WI38 (cell line): ENCODE measurements at regions not wholly inside any gene's neighbourhood (a gene's known extent, or its start where the extent isn't known, plus 50 kb on each side); places are given as distances from the start of the nearest gene placed in this dataset.
A peak's percentile ranks its signal among the peaks of the same experiment; 100 is the strongest.

Experiments
- H3K4me3 ChIP-seq: 2 replicates; pipeline ENCODE4 v1.5.1; 2011; ENCODE audit warnings: low read depth, mild to moderate bottlenecking, control low read depth, low read length
- CTCF ChIP-seq: IDR thresholded peaks from 2 replicates; pipeline ENCODE4 v1.5.1; 2012; ENCODE audit warnings: low read depth, mild to moderate bottlenecking, control low read depth, low read length

GRCh38 chr13:31049833-31050232, 111.9 kb downstream of the HSPH1 start:
- no peak overlapping the region for H3K4me3 ChIP-seq
- no peak for TF ChIP-seq CTCF

- no peak overlapping the region for H3K4me3 ChIP-seq
- no peak for TF ChIP-seq CTCF
These were observed 112.6 kb downstream of the HSPH1 start for GRCh38 chr13:31049083-31049482.

GRCh38 chr13:31048521-31048920, 113.2 kb downstream of the HSPH1 start:
- no peak overlapping the region for H3K4me3 ChIP-seq
- no peak for TF ChIP-seq CTCF

GRCh38 chr13:31046711-31047279, 114.3 kb downstream of the TEX26 start:
- no peak for TF ChIP-seq CTCF
- H3K4me3 ChIP-seq, result no peak overlapping the region

GRCh38 chr13:31045286-31046081, 113.0 kb downstream of the TEX26 start:
- no peak overlapping the region for H3K4me3 ChIP-seq

GRCh38 chr13:31044364-31045285, 112.2 kb downstream of the TEX26 start:
- no peak overlapping the region for H3K4me3 ChIP-seq
- peak; percentile 86 for TF ChIP-seq CTCF

More at GRCh38 chr13:31045286-31046081, 113.0 kb downstream of the TEX26 start:
- TF ChIP-seq CTCF, result no peak
